Activated CD8-positive, alpha-beta memory T cell treated with anti-CD3 and anti-CD28 coated beads, Interleukin-2, amount 50 U/mL, for 24 hours (primary cell): ENCODE measurements at regions not wholly inside any gene's neighbourhood (a gene's known extent, or its start where the extent isn't known, plus 50 kb on each side); places are given as distances from the start of the nearest gene placed in this dataset.
"Not testable (repeated sequence)": the region's sequence is repeated elsewhere in the genome, so short reads cannot be mapped to it uniquely, and the experiment has no call there.

Experiments
- DNase-seq: peaks from one replicate; pipeline ENCODE4 v3.0.0-alpha.2; 2020; ENCODE audit errors: extremely low read depth

DNA sequence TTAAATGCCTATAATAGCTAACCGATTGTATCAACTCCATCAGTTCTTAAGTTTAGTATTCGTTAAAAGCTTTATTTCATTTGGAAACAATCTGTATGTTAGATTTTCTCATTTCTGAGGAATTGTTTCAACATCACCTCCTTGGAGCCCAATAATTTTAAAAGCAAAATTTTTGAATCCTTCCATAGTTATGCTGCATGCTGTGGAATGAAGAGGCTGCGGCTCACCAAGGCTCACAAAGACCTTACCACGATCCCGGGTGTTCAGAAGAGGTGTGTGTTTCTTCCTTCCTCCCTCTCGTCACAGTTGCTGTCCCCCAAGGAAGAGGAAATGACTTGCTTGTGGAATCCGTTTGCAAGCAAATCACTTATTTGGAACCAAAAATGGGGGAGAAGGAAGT is 143.8 kb downstream of the FGF1 start:
- DNase-seq = no peak

DNA sequence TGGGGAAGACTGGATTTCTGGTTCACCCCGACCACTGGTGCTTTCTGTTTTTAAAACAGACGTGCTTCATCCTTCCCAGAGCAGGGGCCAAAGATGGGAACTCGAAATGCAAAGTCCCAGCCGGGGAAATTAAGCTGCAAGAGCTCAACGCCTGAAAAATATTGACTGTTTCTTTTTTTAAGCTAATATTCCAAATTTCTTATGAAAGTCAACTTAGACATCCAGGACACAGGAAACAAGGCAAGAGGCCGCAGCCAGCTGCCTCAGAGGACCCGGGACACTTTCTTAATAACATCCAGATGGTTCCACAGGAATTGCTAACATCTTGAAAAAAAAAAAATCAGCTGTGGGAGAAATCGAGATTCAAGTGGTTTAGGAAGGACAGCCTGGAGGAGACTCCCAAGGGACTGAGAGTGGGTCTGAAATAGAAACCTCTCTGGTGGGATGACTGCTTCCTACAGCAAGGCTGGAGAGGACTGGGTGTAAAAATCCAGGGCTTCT is 144.9 kb downstream of the FGF1 start:
- no peak for DNase-seq

GRCh38 chr5:142539154-142539740 is 146.6 kb downstream of the FGF1 start:
- no peak for DNase-seq

GRCh38 chr5:142537938-142538337 is 148.0 kb downstream of the FGF1 start:
- no peak for DNase-seq

- no peak for DNase-seq
These were observed 153.1 kb downstream of the FGF1 start for GRCh38 chr5:142532781-142533176.

DNA sequence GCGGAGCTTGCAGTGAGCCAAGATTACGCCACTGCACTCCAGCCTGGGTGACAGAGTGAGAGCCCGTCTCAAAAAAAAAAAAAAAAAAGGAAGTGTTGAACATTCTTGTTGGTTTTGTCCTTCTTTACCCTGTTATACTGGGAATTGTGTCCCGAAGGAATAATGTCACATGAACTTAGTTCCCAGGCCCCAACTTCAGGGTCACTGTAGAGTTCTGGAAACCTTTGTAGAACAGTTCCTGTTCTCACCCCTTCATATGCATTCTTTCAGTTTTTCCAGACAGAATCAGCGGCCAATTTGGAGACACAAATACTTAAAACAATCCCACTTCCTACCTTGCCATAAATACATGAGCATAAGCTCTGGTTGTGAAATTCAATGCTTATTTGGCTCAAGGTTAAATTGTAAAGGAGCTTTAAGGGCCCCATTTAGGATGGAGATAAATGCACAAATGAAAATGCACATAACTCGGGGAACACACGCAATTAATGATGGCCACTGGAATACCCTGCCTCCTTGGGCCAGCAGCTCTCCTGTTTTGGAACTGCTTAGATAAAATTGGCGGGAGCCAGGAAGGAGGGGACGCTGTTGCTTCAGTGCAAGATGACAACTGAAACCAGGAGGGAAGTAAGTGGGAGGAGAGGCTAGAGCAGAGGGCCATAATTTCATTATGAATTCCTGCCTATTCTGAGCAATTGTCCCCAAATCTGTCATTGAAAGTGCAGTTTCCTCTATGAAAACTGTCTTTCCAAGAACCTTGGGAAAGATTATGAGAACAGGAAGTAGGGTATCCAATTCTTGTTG is 153.7 kb downstream of the FGF1 start:
- DNase-seq = no peak

- no peak for DNase-seq
These were observed 155.0 kb downstream of the FGF1 start for GRCh38 chr5:142530904-142531303.

- no peak for DNase-seq
These were observed 156.1 kb downstream of the FGF1 start for GRCh38 chr5:142529626-142530278.

- DNase-seq = no peak
These were observed 158.1 kb downstream of the FGF1 start for GRCh38 chr5:142527664-142528295.

- no peak for DNase-seq
These were observed 158.7 kb downstream of the FGF1 start for GRCh38 chr5:142527234-142527633.

- no peak for DNase-seq
These were observed 162.9 kb downstream of the FGF1 start for GRCh38 chr5:142522983-142523382.

GRCh38 chr5:142521706-142522105 is 164.2 kb downstream of the FGF1 start:
- DNase-seq = no peak

DNA sequence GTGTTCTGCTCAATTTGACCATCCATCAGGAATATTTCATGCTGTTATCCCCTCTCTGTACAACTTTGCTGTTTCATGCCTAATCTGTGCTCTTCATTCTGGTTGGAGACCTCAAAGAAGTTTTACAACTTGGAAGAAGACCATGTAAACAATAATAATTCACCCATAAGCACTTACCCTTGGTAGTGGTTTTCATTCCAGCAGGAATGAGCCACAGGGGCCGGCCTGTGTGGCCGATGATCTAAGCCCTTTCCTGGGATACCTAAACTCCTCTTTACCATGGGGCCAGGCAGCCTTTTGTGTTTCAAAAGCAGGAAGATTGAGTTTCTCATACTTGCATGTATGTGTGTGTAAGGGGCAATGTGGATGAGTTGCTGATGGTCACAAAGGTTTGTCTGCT is 165.0 kb downstream of the FGF1 start:
- DNase-seq = no peak

GRCh38 chr5:142519913-142520312 is 166.0 kb downstream of the FGF1 start:
- DNase-seq = not testable (repeated sequence)

- DNase-seq = no peak
These were observed 168.1 kb downstream of the FGF1 start for GRCh38 chr5:142517840-142518239.

DNA sequence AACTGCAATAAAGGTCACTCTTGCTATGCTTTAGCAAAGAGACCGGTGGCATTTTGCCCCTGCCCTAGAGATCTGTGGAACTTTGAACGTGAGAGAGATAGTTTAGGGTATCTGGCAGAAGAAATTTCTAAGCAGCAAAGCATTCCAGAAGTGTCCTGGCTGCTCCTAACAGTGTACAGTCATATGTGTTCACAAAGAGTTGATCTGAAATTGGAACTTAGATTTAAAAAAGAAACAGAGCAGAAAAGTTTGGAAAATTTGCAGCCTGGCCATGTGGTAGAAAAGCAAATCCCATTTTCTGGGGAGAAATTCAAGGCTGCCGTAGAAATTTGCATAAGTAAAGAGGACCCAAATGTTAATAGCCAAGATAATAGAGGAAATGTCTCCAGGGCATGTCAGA is 169.2 kb downstream of the FGF1 start:
- DNase-seq = no peak

DNA sequence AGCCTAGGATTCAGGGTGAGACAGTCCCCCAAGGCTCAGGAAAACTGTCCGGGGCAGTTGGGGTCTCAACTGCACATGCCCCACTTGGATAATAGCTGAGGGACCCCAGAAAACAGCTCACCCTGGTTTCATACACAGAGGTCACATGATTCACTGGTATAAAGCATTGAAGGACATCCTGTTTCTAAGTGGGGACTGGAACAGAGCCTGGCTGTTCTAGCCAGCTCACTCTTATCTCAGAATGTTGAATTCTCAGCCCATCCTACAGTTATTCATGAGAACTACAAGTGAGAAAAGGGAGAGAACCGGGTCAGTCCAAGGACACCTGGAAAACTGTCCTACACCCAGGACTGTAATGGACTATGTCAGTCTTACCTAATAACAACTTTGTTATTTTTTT is 170.9 kb downstream of the FGF1 start:
- no peak for DNase-seq

GRCh38 chr5:142514196-142514595 is 171.7 kb downstream of the FGF1 start:
- no peak for DNase-seq

GRCh38 chr5:142512043-142513042 is 173.5 kb downstream of the FGF1 start:
- no peak for DNase-seq

DNA sequence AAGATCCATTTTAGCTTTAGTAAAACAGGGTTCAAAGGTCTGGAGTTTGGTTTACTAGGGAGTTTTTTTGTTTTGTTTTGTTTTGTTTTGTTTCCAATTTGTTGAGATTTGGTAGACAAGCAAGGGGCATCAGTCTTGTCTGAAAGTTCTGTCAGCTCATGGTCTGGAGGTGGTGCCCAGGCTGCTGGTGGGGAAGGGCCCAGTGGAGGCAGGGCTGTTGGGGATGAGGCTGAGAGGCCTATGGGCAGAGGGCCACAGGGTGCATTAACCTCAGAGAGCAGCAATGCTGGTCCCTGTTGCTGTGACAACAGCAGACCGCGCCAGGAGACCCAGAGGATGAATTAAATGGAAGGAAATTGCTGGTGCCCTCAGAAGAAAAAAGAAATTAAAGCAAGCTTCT is 174.5 kb downstream of the FGF1 start:
- no peak for DNase-seq

DNA sequence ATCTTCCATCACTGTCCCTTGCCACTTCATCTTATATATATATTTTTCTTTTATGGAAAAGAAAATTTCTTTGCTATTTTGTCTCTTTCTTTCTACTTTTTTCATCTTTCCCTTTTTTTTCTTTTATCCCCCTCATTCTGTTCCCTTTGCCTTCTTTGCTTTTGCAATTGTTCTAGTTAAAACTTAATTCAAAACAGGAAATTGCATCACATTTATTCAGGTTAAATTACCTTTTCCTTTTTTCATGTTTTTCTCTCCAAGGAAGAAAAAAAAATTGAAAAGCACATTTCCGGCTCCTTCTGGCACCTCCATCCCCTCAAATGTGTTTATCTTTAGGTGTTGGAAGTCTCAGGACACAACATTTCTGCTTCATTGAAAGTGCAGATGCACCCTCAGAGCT is 176.9 kb downstream of the FGF1 start:
- DNase-seq = no peak
